HG03521 (cell line): ENCODE measurements at regions not wholly inside any gene's neighbourhood (a gene's known extent, or its start where the extent isn't known, plus 50 kb on each side); places are given as distances from the start of the nearest gene placed in this dataset.

Experiments used
- ATAC-seq: cut with Tn5 transposase; IDR thresholded peaks from one replicate; pipeline ENCODE4 v1.9.1; 2021; ENCODE audit warnings: mild to moderate bottlenecking, moderate library complexity; ENCODE audit not compliant: unreplicated experiment

GRCh38 chr3:139870000-139870675 lies 64.8 kb upstream of the CLSTN2 start:
- no peak for ATAC-seq

- no peak for ATAC-seq
Measured at GRCh38 chr3:139868773-139869172, 66.2 kb upstream of the CLSTN2 start.

GRCh38 chr3:139848660-139849059 lies 86.3 kb upstream of the CLSTN2 start:
- ATAC-seq: no peak

- ATAC-seq: no peak
Measured at GRCh38 chr3:139846729-139847128, 88.3 kb upstream of the CLSTN2 start.

GRCh38 chr3:139839659-139840058 lies 95.3 kb upstream of the CLSTN2 start:
- no peak for ATAC-seq

GRCh38 chr3:139839014-139839413 lies 96.0 kb upstream of the CLSTN2 start:
- ATAC-seq: no peak

- no peak for ATAC-seq
Measured at GRCh38 chr3:139838269-139838957, 96.6 kb upstream of the CLSTN2 start.

- ATAC-seq: no peak
Measured at GRCh38 chr3:139836698-139837464, 98.1 kb upstream of the CLSTN2 start.

- ATAC-seq: no peak
Measured at GRCh38 chr3:139835830-139836683, 98.9 kb upstream of the CLSTN2 start.

- ATAC-seq: no peak
Measured at GRCh38 chr3:139832998-139833397, 102.0 kb upstream of the CLSTN2 start.

GRCh38 chr3:139830817-139831216 lies 104.2 kb upstream of the CLSTN2 start:
- ATAC-seq: no peak

GRCh38 chr3:139827833-139828232 lies 107.2 kb upstream of the CLSTN2 start:
- ATAC-seq: no peak

- no peak for ATAC-seq
Measured at GRCh38 chr3:139824864-139825263, 110.1 kb upstream of the CLSTN2 start.

- no peak for ATAC-seq
Measured at GRCh38 chr3:139814646-139815045, 120.3 kb upstream of the CLSTN2 start.

GRCh38 chr3:139811331-139811730 lies 123.7 kb upstream of the CLSTN2 start:
- no peak for ATAC-seq

- no peak for ATAC-seq
Measured at GRCh38 chr3:139808201-139808600, 126.8 kb upstream of the CLSTN2 start.

- ATAC-seq: no peak
Measured at GRCh38 chr3:139803294-139803693, 125.5 kb upstream of the NMNAT3 start.

GRCh38 chr3:139797724-139798343 lies 120.1 kb upstream of the NMNAT3 start:
- no peak for ATAC-seq

- ATAC-seq: no peak
Measured at GRCh38 chr3:139794469-139795265, 116.9 kb upstream of the NMNAT3 start.

GRCh38 chr3:139793408-139793807 lies 115.6 kb upstream of the NMNAT3 start:
- no peak for ATAC-seq
